H9 (cell line): ENCODE measurements at regions not wholly inside any gene's neighbourhood (a gene's known extent, or its start where the extent isn't known, plus 50 kb on each side); places are given as distances from the start of the nearest gene placed in this dataset.

Source experiments
- DNase-seq: peaks from one replicate; pipeline ENCODE4 v3.0.0-alpha.2; 2017
- H2AFZ ChIP-seq: one replicate; pipeline ENCODE4 v1.6.1; 2013; ENCODE audit warnings: mild to moderate bottlenecking, low read length, control low read depth, moderate library complexity
- H2AK5ac ChIP-seq: 2 replicates; pipeline ENCODE4 v1.6.1; 2013; ENCODE audit warnings: low read length, control low read depth, mixed read lengths; ENCODE audit not compliant: insufficient read length
- H2BK120ac ChIP-seq: one replicate; pipeline ENCODE4 v1.6.1; 2013; ENCODE audit warnings: low read depth, mild to moderate bottlenecking, low read length, control low read depth, inconsistent platforms; ENCODE audit not compliant: poor library complexity, severe bottlenecking
- H2BK12ac ChIP-seq: 2 replicates; pipeline ENCODE4 v1.6.1; 2013; ENCODE audit warnings: low read length, control low read depth, mixed read lengths, low read depth; ENCODE audit not compliant: insufficient read length
- H2BK15ac ChIP-seq: 2 replicates; pipeline ENCODE4 v1.6.1; 2013; ENCODE audit warnings: low read depth, low read length, control low read depth
- H2BK20ac ChIP-seq: one replicate; pipeline ENCODE4 v1.6.1; 2013; ENCODE audit warnings: low read depth, mild to moderate bottlenecking, low read length, control low read depth, inconsistent platforms; ENCODE audit not compliant: poor library complexity, severe bottlenecking
- H2BK5ac ChIP-seq: 2 replicates; pipeline ENCODE4 v1.6.1; 2013; ENCODE audit warnings: low read length, control low read depth, mixed read lengths; ENCODE audit not compliant: insufficient read length
- H3K14ac ChIP-seq: 2 replicates; pipeline ENCODE4 v1.6.1; 2013; ENCODE audit warnings: low read length, control low read depth; ENCODE audit not compliant: insufficient read depth
- H3K18ac ChIP-seq: 2 replicates; pipeline ENCODE4 v1.6.1; 2013; ENCODE audit warnings: low read depth, mild to moderate bottlenecking, mixed read lengths, low read length, control low read depth; ENCODE audit not compliant: insufficient read length
- H3K23ac ChIP-seq: 2 replicates; pipeline ENCODE4 v1.6.1; 2013; ENCODE audit warnings: low read length, control low read depth, mixed read lengths, low read depth; ENCODE audit not compliant: insufficient read length
- H3K23me2 ChIP-seq: 2 replicates; pipeline ENCODE4 v1.6.1; 2013; ENCODE audit warnings: low read depth, mild to moderate bottlenecking, mixed read lengths, low read length, control low read depth; ENCODE audit not compliant: insufficient read length, poor library complexity, severe bottlenecking
- H3K27ac ChIP-seq: 2 replicates; pipeline ENCODE4 v1.5.1; 2013; ENCODE audit warnings: low read length, control low read depth, mixed read lengths, low read depth; ENCODE audit not compliant: insufficient read length
- H3K27me3 ChIP-seq: 2 replicates; pipeline ENCODE4 v1.6.1; 2013; ENCODE audit warnings: low read length, control low read depth, inconsistent platforms; ENCODE audit not compliant: insufficient read depth
- H3K4ac ChIP-seq: 2 replicates; pipeline ENCODE4 v1.6.1; 2013; ENCODE audit warnings: low read depth, mild to moderate bottlenecking, control low read depth, inconsistent platforms, low read length, moderate library complexity
- H3K4me1 ChIP-seq: 2 replicates; pipeline ENCODE4 v1.6.1; 2013; ENCODE audit warnings: low read length, control low read depth, inconsistent platforms; ENCODE audit not compliant: insufficient read depth
- H3K4me2 ChIP-seq: 2 replicates; pipeline ENCODE4 v1.6.1; 2013; ENCODE audit warnings: low read length, control low read depth, mixed read lengths; ENCODE audit not compliant: insufficient read length, insufficient read depth
- H3K56ac ChIP-seq: 2 replicates; pipeline ENCODE4 v1.6.1; 2013; ENCODE audit warnings: low read depth, mild to moderate bottlenecking, mixed read lengths, low read length, control low read depth; ENCODE audit not compliant: insufficient read length
- H3K79me1 ChIP-seq: 2 replicates; pipeline ENCODE4 v1.6.1; 2013; ENCODE audit warnings: low read depth, mild to moderate bottlenecking, moderate library complexity, low read length, control low read depth, inconsistent platforms; ENCODE audit not compliant: insufficient read depth, poor library complexity, severe bottlenecking
- H3K79me2 ChIP-seq: 2 replicates; pipeline ENCODE4 v1.6.1; 2013; ENCODE audit warnings: low read length, control low read depth, inconsistent platforms; ENCODE audit not compliant: insufficient read depth
- H3K9ac ChIP-seq: 2 replicates; pipeline ENCODE4 v1.6.1; 2013; ENCODE audit warnings: low read length, control low read depth, mixed read lengths; ENCODE audit not compliant: insufficient read length; ENCODE audit errors: extremely low read depth
- H3K9me3 ChIP-seq: one replicate; pipeline ENCODE4 v1.6.1; 2013; ENCODE audit warnings: low read depth, low read length, inconsistent platforms; ENCODE audit not compliant: control insufficient read depth
- H3T11ph ChIP-seq: one replicate; pipeline ENCODE4 v1.6.1; 2013; ENCODE audit warnings: mild to moderate bottlenecking, low read length, control low read depth, inconsistent platforms
- H4K20me1 ChIP-seq: one replicate; pipeline ENCODE4 v1.6.1; 2013; ENCODE audit not compliant: control insufficient read depth, insufficient read length, insufficient read depth
- H4K5ac ChIP-seq: 2 replicates; pipeline ENCODE4 v1.6.1; 2013; ENCODE audit warnings: low read depth, mild to moderate bottlenecking, mixed read lengths, low read length, control low read depth; ENCODE audit not compliant: insufficient read length
- H4K8ac ChIP-seq: replicated peaks from 2 replicates; pipeline ENCODE4 v1.6.1; 2013; ENCODE audit warnings: low read length, control low read depth, mixed read lengths, low read depth; ENCODE audit not compliant: insufficient read length
- H4K91ac ChIP-seq: 2 replicates; pipeline ENCODE4 v1.6.1; 2013; ENCODE audit warnings: low read depth, mild to moderate bottlenecking, moderate library complexity, mixed read lengths, low read length, control low read depth; ENCODE audit not compliant: insufficient read length
- H3K27ac Mint-ChIP-seq, 3 experiments: 2 replicates in 2 of 3; 3 replicates in 1 of 3; pipeline ENCODE4 v1.8.0; 2020 to 2021; ENCODE audit warnings: mixed read lengths in 3 of 3, mild to moderate bottlenecking in 1 of 3, moderate library complexity in 1 of 3
- H3K27me3 Mint-ChIP-seq: 2 replicates; pipeline ENCODE4 v1.8.0; 2021; ENCODE audit warnings: low read depth, mild to moderate bottlenecking, moderate library complexity, mixed read lengths
- H3K36me3 Mint-ChIP-seq, 3 experiments: 2 replicates in 2 of 3; 3 replicates in 1 of 3; pipeline ENCODE4 v1.8.0; 2020 to 2021; ENCODE audit warnings: low read depth in 3 of 3, mixed read lengths in 3 of 3; ENCODE audit not compliant: insufficient read depth in 1 of 3
- H3K4me1 Mint-ChIP-seq, 2 experiments: 2 replicates each; pipeline ENCODE4 v1.8.0; 2020; ENCODE audit warnings: mixed read lengths in 2 of 2
- H3K4me3 Mint-ChIP-seq, 2 experiments: 2 replicates in 1 of 2; 3 replicates in 1 of 2; pipeline ENCODE4 v1.8.0; 2020 to 2021; ENCODE audit warnings: mild to moderate bottlenecking in 2 of 2, mixed read lengths in 2 of 2, moderate library complexity in 1 of 2
- H3K9me3 Mint-ChIP-seq, 2 experiments: 2 replicates in 1 of 2; 3 replicates in 1 of 2; pipeline ENCODE4 v1.8.0; 2020; ENCODE audit warnings: mild to moderate bottlenecking in 2 of 2, mixed read lengths in 2 of 2, moderate library complexity in 1 of 2
- CTCF ChIP-seq: fragments of 200-600 bp; sonication (generic); conservative IDR thresholded peaks from 3 replicates; pipeline ENCODE4 v1.8.0; 2021; ENCODE audit warnings: antibody characterized with exemption, mild to moderate bottlenecking
- WGBS: extraction: QIAGEN DNeasy Blood & Tissue Kit; methylation state at CpG from one replicate; pipeline ENCODE4 v1.1.7; 2013; ENCODE audit warnings: missing lambda C conversion rate, low lambda C conversion rate, mixed read lengths; ENCODE audit not compliant: insufficient read length; ENCODE audit errors: extremely low coverage; 5-methylcytosine and 5-hydroxymethylcytosine counted together

GRCh38 chr5:77925503-77925902, 149.4 kb upstream of the TBCA start:
- peaks cover 14 to 27% of the 10 kb centered on the region in 2 experiments for H3K4me1 Mint-ChIP-seq
- H3K14ac ChIP-seq = no peak overlapping the region
- H3K27ac Mint-ChIP-seq = no peak overlapping the region
- no peak overlapping the region for H3K9ac ChIP-seq
- no peaks in the 10 kb centered on the region for H3K23me2 ChIP-seq
- WGBS = no CpG with 5 or more reads among the region's 3 CpGs
- H3K4me2 ChIP-seq = no peak overlapping the region
- DNase-seq = no peak
- H3K27ac ChIP-seq = no peak overlapping the region
- H2BK20ac ChIP-seq = no peak overlapping the region
- H3K36me3 Mint-ChIP-seq = no peaks in the 10 kb centered on the region; a peak in 1 of 7 replicates
- H2AFZ ChIP-seq = no peak overlapping the region
- H3K23ac ChIP-seq = no peak overlapping the region
- TF ChIP-seq CTCF = no peak
- no peak overlapping the region for H4K5ac ChIP-seq
- H3K79me1 ChIP-seq = no peaks in the 10 kb centered on the region
- no peak overlapping the region for H2AK5ac ChIP-seq
- H3K27me3 Mint-ChIP-seq = peaks cover 49% of the 10 kb centered on the region
- H2BK120ac ChIP-seq = no peak overlapping the region
- H3K79me2 ChIP-seq = no peaks in the 10 kb centered on the region
- no peak overlapping the region for H3T11ph ChIP-seq
- no peaks in the 10 kb centered on the region for H3K9me3 Mint-ChIP-seq
- no peak overlapping the region for H3K56ac ChIP-seq
- no peak overlapping the region for H4K91ac ChIP-seq
- no peak overlapping the region for H3K4ac ChIP-seq
- no peak overlapping the region for H2BK15ac ChIP-seq
- H3K27me3 ChIP-seq = no peaks in the 10 kb centered on the region
- H3K4me3 Mint-ChIP-seq = no peak overlapping the region
- H2BK5ac ChIP-seq = no peak overlapping the region
- H3K18ac ChIP-seq = no peak overlapping the region
- no peak overlapping the region for H2BK12ac ChIP-seq
- H3K4me1 ChIP-seq = peaks cover 3% of the 10 kb centered on the region; the same call in 1 of the 2 replicates
- no peaks in the 10 kb centered on the region for H4K20me1 ChIP-seq
- H3K9me3 ChIP-seq = no peaks in the 10 kb centered on the region
- no peak overlapping the region for H4K8ac ChIP-seq
